IMR-90 (cell line): ENCODE measurements at regions not wholly inside any gene's neighbourhood (a gene's known extent, or its start where the extent isn't known, plus 50 kb on each side); places are given as distances from the start of the nearest gene placed in this dataset.

ENCODE experiments used
- ATAC-seq: fragments of 200-7000 bp; cut with Tn5 transposase; 2 replicates; pipeline ENCODE4 v1.9.1; 2020; ENCODE audit warnings: low read depth, mild to moderate bottlenecking, moderate library complexity
- BruUV-seq: library from RNA; stranded (reverse); fragments of 400-500 nt; replicated peaks from 2 replicates; lab custom pipeline; 2021; lab: Mats Ljungman, UMichigan
- CTCF ChIA-PET: fragments of 300-600 bp; formaldehyde crosslinking; extraction: SDS; loops from one replicate; lab custom pipeline; 2021; ENCODE audit warnings: antibody characterized with exemption; lab: Yijun Ruan, JAX
- POLR2A ChIA-PET: fragments of 300-600 bp; sonication (Branson Sonifier 250); formaldehyde crosslinking; loops from one replicate; lab custom pipeline; 2022; ENCODE audit warnings: antibody characterized with exemption; ENCODE audit not compliant: unreplicated experiment; lab: Charles Lee
- DNase-seq: peaks from one replicate; pipeline ENCODE4 v3.0.0; 2013
- H2AFZ ChIP-seq: replicated peaks from 2 replicates; pipeline ENCODE3; 2013; ENCODE audit warnings: low read length, mild to moderate bottlenecking; ENCODE audit not compliant: poor library complexity
- H2AK5ac ChIP-seq: 2 replicates; pipeline ENCODE4 v1.6.1; 2013; ENCODE audit warnings: low read depth, low read length, inconsistent platforms
- H2AK9ac ChIP-seq: replicated peaks from 2 replicates; pipeline ENCODE3; 2013; ENCODE audit warnings: mild to moderate bottlenecking, low read depth, low read length, moderate library complexity; ENCODE audit not compliant: poor library complexity
- H2BK120ac ChIP-seq: 2 replicates; pipeline ENCODE4 v1.6.1; 2013; ENCODE audit warnings: low read depth, low read length, inconsistent platforms
- H2BK15ac ChIP-seq: 3 replicates; pipeline ENCODE4 v1.6.1; 2013; ENCODE audit warnings: low read depth, low read length, inconsistent platforms
- H2BK20ac ChIP-seq: 2 replicates; pipeline ENCODE4 v1.6.1; 2013; ENCODE audit warnings: low read depth, mild to moderate bottlenecking, inconsistent platforms, low read length, moderate library complexity
- H2BK5ac ChIP-seq: 2 replicates; pipeline ENCODE4 v1.6.1; 2013; ENCODE audit warnings: mild to moderate bottlenecking, low read depth, low read length, inconsistent platforms; ENCODE audit not compliant: poor library complexity, severe bottlenecking
- H3K14ac ChIP-seq: replicated peaks from 2 replicates; pipeline ENCODE4 v1.6.1; 2013; ENCODE audit warnings: low read depth, low read length, inconsistent platforms
- H3K18ac ChIP-seq: 2 replicates; pipeline ENCODE4 v1.6.1; 2013; ENCODE audit warnings: low read depth, low read length, control low read depth
- H3K23ac ChIP-seq: 2 replicates; pipeline ENCODE4 v1.6.1; 2013; ENCODE audit warnings: low read depth, low read length, inconsistent platforms
- H3K27ac ChIP-seq: 2 replicates; pipeline ENCODE4 v1.5.1; 2013; ENCODE audit warnings: mild to moderate bottlenecking, control low read depth, low read length; ENCODE audit not compliant: insufficient read depth
- H3K27me3 ChIP-seq: 2 replicates; pipeline ENCODE4 v1.6.1; 2013; ENCODE audit warnings: low read length; ENCODE audit not compliant: control insufficient read depth, insufficient read depth
- H3K36me3 ChIP-seq: 2 replicates; pipeline ENCODE4 v1.6.1; 2013; ENCODE audit warnings: low read length, mixed read lengths; ENCODE audit not compliant: control insufficient read depth, insufficient read depth
- H3K4ac ChIP-seq: 2 replicates; pipeline ENCODE4 v1.6.1; 2013; ENCODE audit warnings: low read depth, low read length, inconsistent platforms
- H3K4me1 ChIP-seq: 2 replicates; pipeline ENCODE4 v1.6.1; 2013; ENCODE audit warnings: low read length, mixed read lengths; ENCODE audit not compliant: control insufficient read depth, insufficient read depth
- H3K4me2 ChIP-seq: 2 replicates; pipeline ENCODE4 v1.6.1; 2013; ENCODE audit warnings: low read depth, mild to moderate bottlenecking, control low read depth, low read length, moderate library complexity
- H3K4me3 ChIP-seq: 2 replicates; pipeline ENCODE4 v1.5.1; 2013; ENCODE audit warnings: low read depth, mild to moderate bottlenecking, control low read depth, low read length, moderate library complexity; ENCODE audit not compliant: insufficient read depth
- H3K56ac ChIP-seq: 2 replicates; pipeline ENCODE4 v1.6.1; 2013; ENCODE audit warnings: low read length, inconsistent platforms; ENCODE audit not compliant: insufficient read depth; ENCODE audit errors: extremely low read depth
- H3K79me1 ChIP-seq, 2 experiments: 2 replicates each; pipeline ENCODE4 v1.6.1; 2013; ENCODE audit warnings: low read length in 2 of 2, inconsistent platforms in 1 of 2, low read depth in 1 of 2
- H3K9ac ChIP-seq: 2 replicates; pipeline ENCODE4 v1.6.1; 2013; ENCODE audit warnings: low read depth, low read length, control low read depth
- H3K9me1 ChIP-seq: 2 replicates; pipeline ENCODE4 v1.6.1; 2013; ENCODE audit warnings: low read length, inconsistent platforms; ENCODE audit not compliant: insufficient read depth
- H3K9me3 ChIP-seq: 2 replicates; pipeline ENCODE4 v1.6.1; 2013; ENCODE audit warnings: low read length; ENCODE audit not compliant: control insufficient read depth, insufficient read depth
- H4K20me1 ChIP-seq: 2 replicates; pipeline ENCODE4 v1.6.1; 2013; ENCODE audit warnings: low read length, inconsistent platforms; ENCODE audit not compliant: insufficient read depth
- H4K5ac ChIP-seq: 2 replicates; pipeline ENCODE4 v1.6.1; 2013; ENCODE audit warnings: mild to moderate bottlenecking, low read depth, low read length, control low read depth
- H4K8ac ChIP-seq, 2 experiments: 2 replicates each; pipeline ENCODE4 v1.6.1; 2013; ENCODE audit warnings: low read depth in 2 of 2, low read length in 2 of 2, control low read depth in 1 of 2, inconsistent platforms in 1 of 2
- H4K91ac ChIP-seq: 2 replicates; pipeline ENCODE4 v1.6.1; 2013; ENCODE audit warnings: low read depth, low read length, inconsistent platforms; ENCODE audit not compliant: insufficient read depth
- BHLHE40 ChIP-seq: fragments of 150-350 bp; IDR thresholded peaks from 2 replicates; pipeline ENCODE4 v1.6.1; 2016; ENCODE audit warnings: mild to moderate bottlenecking, low read depth, low read length
- CEBPB ChIP-seq: IDR thresholded peaks from 2 replicates; pipeline ENCODE4 v1.6.1; 2012; ENCODE audit warnings: low read depth, low read length, improper control_type of control experiment
- CHD1 ChIP-seq: IDR thresholded peaks from 2 replicates; pipeline ENCODE4 v1.6.1; 2012; ENCODE audit warnings: low read depth, low read length, improper control_type of control experiment
- CTCF ChIP-seq: conservative IDR thresholded peaks from 2 replicates; pipeline ENCODE4 v1.5.1; 2012; ENCODE audit warnings: mild to moderate bottlenecking, low read depth, low read length, improper control_type of control experiment
- FOS ChIP-seq: fragments of 150-350 bp; IDR thresholded peaks from 2 replicates; pipeline ENCODE4 v1.6.1; 2016; ENCODE audit warnings: low read depth, low read length
- MAFK ChIP-seq: IDR thresholded peaks from 2 replicates; pipeline ENCODE4 v1.6.1; 2012; ENCODE audit warnings: low read depth, low read length, improper control_type of control experiment
- MAZ ChIP-seq: IDR thresholded peaks from 2 replicates; pipeline ENCODE4 v1.6.1; 2012; ENCODE audit warnings: low read depth, mild to moderate bottlenecking, low read length, improper control_type of control experiment, moderate library complexity, borderline replicate concordance
- MXI1 ChIP-seq: IDR thresholded peaks from 2 replicates; pipeline ENCODE4 v1.6.1; 2012; ENCODE audit warnings: low read depth, mild to moderate bottlenecking, low read length, moderate library complexity, borderline replicate concordance
- NFE2L2 ChIP-seq: fragments of 150-350 bp; IDR thresholded peaks from 2 replicates; pipeline ENCODE4 v1.6.1; 2016; ENCODE audit warnings: low read depth, mild to moderate bottlenecking, low read length
- POLR2A ChIP-seq: IDR thresholded peaks from 2 replicates; pipeline ENCODE4 v1.6.1; 2012; ENCODE audit warnings: mild to moderate bottlenecking, low read depth, low read length
- RAD21 ChIP-seq: IDR thresholded peaks from 2 replicates; pipeline ENCODE4 v1.6.1; 2012; ENCODE audit warnings: low read length, improper control_type of control experiment
- RCOR1 ChIP-seq: IDR thresholded peaks from 2 replicates; pipeline ENCODE4 v1.6.1; 2012; ENCODE audit warnings: mild to moderate bottlenecking, low read length, improper control_type of control experiment; ENCODE audit not compliant: insufficient replicate concordance
- RFX5 ChIP-seq: IDR thresholded peaks from 2 replicates; pipeline ENCODE4 v1.8.0; 2012; ENCODE audit warnings: low read depth, mild to moderate bottlenecking, low read length, moderate library complexity
- SMC3 ChIP-seq: fragments of 150-350 bp; IDR thresholded peaks from 2 replicates; pipeline ENCODE4 v1.6.1; 2016; ENCODE audit warnings: low read depth, mild to moderate bottlenecking, antibody characterized with exemption, low read length, moderate library complexity
- USF2 ChIP-seq: fragments of 150-350 bp; IDR thresholded peaks from 2 replicates; pipeline ENCODE4 v1.6.1; 2017; ENCODE audit warnings: mild to moderate bottlenecking, antibody characterized with exemption, low read length, low read depth
- WGBS, 2 experiments: methylation state at CpG; one replicate each; pipeline versions ENCODE4 v1.1.5 to v1.1.7; 2013; ENCODE audit warnings: missing lambda C conversion rate in 2 of 2; ENCODE audit not compliant: insufficient read length in 1 of 2; ENCODE audit errors: extremely low coverage in 2 of 2; 5-methylcytosine and 5-hydroxymethylcytosine counted together
- dilution Hi-C: fragments of 300-500 bp; cut with HindIII; formaldehyde crosslinking; loops from one replicate; pipeline ENCODE4 v1.14.3; 2018; ENCODE audit warnings: low sequenced_read_pairs; ENCODE audit not compliant: unreplicated experiment
- in situ Hi-C: fragments of 300-500 bp; cut with MboI; formaldehyde crosslinking; loops from 3 replicates; pipeline ENCODE4 v1.14.3; 2019; ENCODE audit warnings: low sequenced_read_pairs, inconsistent platforms, mixed read lengths
- intact Hi-C: fragments of 100-400 bp; cut with micrococcal nuclease; formaldehyde crosslinking; loops from 2 replicates; pipeline ENCODE4 v1.10.0; 2022
- TF ChIP-seq, protein P1 (sequence below): fragments of 150-350 bp; IDR thresholded peaks from 2 replicates; pipeline ENCODE4 v1.6.1; 2016; ENCODE audit warnings: low read depth, mild to moderate bottlenecking, low read length, moderate library complexity, borderline replicate concordance

- no peak overlapping the region for H4K8ac ChIP-seq
- no peak overlapping the region for H2AFZ ChIP-seq
- no peak overlapping the region for H3K4me3 ChIP-seq
- peaks cover 3% of the 10 kb centered on the region; the same call in 1 of the 2 replicates for H3K9me1 ChIP-seq
- H3K79me1 ChIP-seq: no peaks in the 10 kb centered on the region
- no peak overlapping the region for H2BK15ac ChIP-seq
- H2BK20ac ChIP-seq: no peak overlapping the region
- no peaks in the 10 kb centered on the region for H4K20me1 ChIP-seq
- no peaks in the 10 kb centered on the region for H3K36me3 ChIP-seq
- H3K14ac ChIP-seq: no peak overlapping the region
- DNase-seq: no peak
- no peak overlapping the region for H4K5ac ChIP-seq
- no peak overlapping the region for H3K4me2 ChIP-seq
- no peak overlapping the region for H4K91ac ChIP-seq
- ChIA-PET CTCF (no interaction called here), POLR2A (no interaction called here)
- WGBS, 2 experiments: no CpG with 5 or more reads among the region's 3 CpGs
- H2AK5ac ChIP-seq: no peak overlapping the region
- no peak overlapping the region for H3K4ac ChIP-seq
- dilution Hi-C loops: no loop called here
- H3K9ac ChIP-seq: no peak overlapping the region
- H2AK9ac ChIP-seq: no peak overlapping the region
- no peaks in the 10 kb centered on the region for H3K9me3 ChIP-seq
- no TSS peak for BruUV-seq
- no peaks in the 10 kb centered on the region for H3K27me3 ChIP-seq
- no peak overlapping the region for H3K56ac ChIP-seq
- H2BK5ac ChIP-seq: no peak overlapping the region
- in situ Hi-C loops: no loop called here
- no peak for TF ChIP-seq NFE2L2
- TF ChIP-seq BHLHE40: no peak
- TF ChIP-seq MAZ: no peak
- TF ChIP-seq MAFK: no peak
- no peak for TF ChIP-seq RFX5
- TF ChIP-seq MXI1: no peak
- no peak for TF ChIP-seq POLR2A
- no peak for TF ChIP-seq RAD21
- no peak for TF ChIP-seq SMC3
- TF ChIP-seq FOS: no peak
- TF ChIP-seq, protein P1, sequence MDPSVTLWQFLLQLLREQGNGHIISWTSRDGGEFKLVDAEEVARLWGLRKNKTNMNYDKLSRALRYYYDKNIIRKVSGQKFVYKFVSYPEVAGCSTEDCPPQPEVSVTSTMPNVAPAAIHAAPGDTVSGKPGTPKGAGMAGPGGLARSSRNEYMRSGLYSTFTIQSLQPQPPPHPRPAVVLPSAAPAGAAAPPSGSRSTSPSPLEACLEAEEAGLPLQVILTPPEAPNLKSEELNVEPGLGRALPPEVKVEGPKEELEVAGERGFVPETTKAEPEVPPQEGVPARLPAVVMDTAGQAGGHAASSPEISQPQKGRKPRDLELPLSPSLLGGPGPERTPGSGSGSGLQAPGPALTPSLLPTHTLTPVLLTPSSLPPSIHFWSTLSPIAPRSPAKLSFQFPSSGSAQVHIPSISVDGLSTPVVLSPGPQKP: no peak
- no peak for TF ChIP-seq CTCF
- no peak for TF ChIP-seq CEBPB
- TF ChIP-seq CHD1: no peak
- no peak for TF ChIP-seq USF2
- no peak for TF ChIP-seq RCOR1
- no peak overlapping the region for H3K23ac ChIP-seq
- H3K18ac ChIP-seq: no peak overlapping the region
- no peak overlapping the region for H2BK120ac ChIP-seq
- no peak for ATAC-seq
- intact Hi-C loops: no loop called here
- peaks cover 4% of the 10 kb centered on the region; the same call in 1 of the 2 replicates for H3K4me1 ChIP-seq
- no peak overlapping the region for H3K27ac ChIP-seq
Observed at GRCh38 chr16:80148826-80149225, 392.0 kb upstream of the DYNLRB2 start.
